ENCODE measurements at regions not wholly inside any gene's neighbourhood (a gene's known extent, or its start where the extent isn't known, plus 50 kb on each side); places are given as distances from the start of the nearest gene placed in this dataset.

DNA sequence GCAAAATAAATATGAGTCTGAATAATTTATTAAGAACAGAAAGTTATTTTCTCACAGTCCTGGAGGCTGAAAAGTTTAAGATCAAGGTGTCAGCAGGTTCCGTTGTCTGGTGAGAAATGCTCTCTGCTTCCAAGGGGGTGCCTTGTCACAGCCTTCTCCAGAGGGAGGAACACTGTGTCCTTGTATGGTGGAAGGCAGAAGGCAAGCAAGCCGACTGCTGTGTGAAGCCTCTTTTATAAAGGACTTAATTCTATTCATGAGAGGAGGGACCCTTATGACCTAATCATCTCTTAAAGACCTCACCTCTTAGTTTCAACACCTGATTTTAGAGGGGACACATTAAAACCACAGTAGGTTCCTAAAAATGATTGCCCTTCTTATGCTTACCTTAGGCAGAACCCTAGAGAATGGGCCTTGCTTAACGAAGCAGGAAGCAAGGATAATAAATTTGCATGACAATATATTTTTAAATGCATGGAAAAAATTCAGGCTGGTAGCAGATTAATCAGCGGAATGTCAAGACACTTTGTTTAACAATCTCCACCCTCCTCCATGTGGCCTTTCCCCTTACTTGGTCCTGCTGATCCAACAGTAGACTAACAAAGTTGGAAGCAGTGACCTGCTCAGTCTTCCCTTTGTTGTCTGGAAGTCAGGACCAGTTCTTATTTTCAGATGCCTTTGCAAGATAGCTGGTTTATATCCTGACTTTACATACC, 154.9 kb downstream of the DYRK2 start:
- Histone ChIP-seq H3K4me2 (ENCODE audit: low read depth, low read length) (no peak overlapping the region), H2AFZ (ENCODE audit: low read length) (no peak overlapping the region), H3K36me3 (replicated peaks in 1 of 2; ENCODE audit: control insufficient read depth in 1 of 2, insufficient read depth in 2 of 2, low read length in 2 of 2) (no peaks in the 10 kb centered on the region), H3K4me3 (replicated peaks in 1 of 3; ENCODE audit: insufficient read depth in 1 of 3, low read depth in 2 of 3, low read length in 3 of 3) (no peak overlapping the region), H3K9me3 (ENCODE audit: low read length) (no peaks in the 10 kb centered on the region), H4K20me1 (ENCODE audit: insufficient read depth, low read length) (no peaks in the 10 kb centered on the region), H3K27me3 (ENCODE audit: control insufficient read depth in 1 of 2, insufficient read depth in 2 of 2, low read length in 2 of 2) (no peaks in the 10 kb centered on the region), H3K9ac (ENCODE audit: insufficient read depth, low read depth, low read length) (no peak overlapping the region), H3K27ac (ENCODE audit: extremely low read length, insufficient read depth, low read length) (no peak overlapping the region), H3K4me1 (ENCODE audit: insufficient read depth, low read length) (no peaks in the 10 kb centered on the region), H3K79me2 (ENCODE audit: insufficient read depth, low read length) (no peaks in the 10 kb centered on the region)
- WGBS (ENCODE audit: low lambda C conversion rate): 0% methylated on average over 4 of the region's 4 CpGs
- FAIRE-seq (no peak), DNase-seq (ENCODE audit: low spot score) (no peak), ATAC-seq (no peak)
- CTCF ChIA-PET (ENCODE audit: low intra/inter-chr PET ratio, low total read pairs): no interaction called here
- POLR2A ChIA-PET: no interaction called here
- in situ Hi-C loops (cut with HindIII; ENCODE audit: extremely low pct_ligation_motif_present, low pct_unique_long_range_greater_than_20kb) (no loop called here), intact Hi-C loops (cut with micrococcal nuclease; ENCODE audit: unreplicated experiment) (no loop called here)
- no peak for TF ChIP-seq ZBTB7B (CRISPR knock-in tag; IDR thresholded peaks at IDR 0.05)
- no peak for TF ChIP-seq JARID2 (CRISPR knock-in tag; IDR thresholded peaks at IDR 0.05; ENCODE audit: insufficient replicate concordance)
- no peak for TF ChIP-seq YEATS4 (CRISPR knock-in tag; IDR thresholded peaks at IDR 0.05; ENCODE audit: borderline replicate concordance)
- no peak for TF ChIP-seq ZNF784 (CRISPR knock-in tag; IDR thresholded peaks at IDR 0.05; ENCODE audit: borderline replicate concordance)
- TF ChIP-seq ETV5 (CRISPR knock-in tag; IDR thresholded peaks at IDR 0.05; ENCODE audit: borderline replicate concordance): no peak
- no peak for TF ChIP-seq ZNF354B (CRISPR knock-in tag; IDR thresholded peaks at IDR 0.05)
- BruUV-seq (replicated peaks): no TSS peak

DNA sequence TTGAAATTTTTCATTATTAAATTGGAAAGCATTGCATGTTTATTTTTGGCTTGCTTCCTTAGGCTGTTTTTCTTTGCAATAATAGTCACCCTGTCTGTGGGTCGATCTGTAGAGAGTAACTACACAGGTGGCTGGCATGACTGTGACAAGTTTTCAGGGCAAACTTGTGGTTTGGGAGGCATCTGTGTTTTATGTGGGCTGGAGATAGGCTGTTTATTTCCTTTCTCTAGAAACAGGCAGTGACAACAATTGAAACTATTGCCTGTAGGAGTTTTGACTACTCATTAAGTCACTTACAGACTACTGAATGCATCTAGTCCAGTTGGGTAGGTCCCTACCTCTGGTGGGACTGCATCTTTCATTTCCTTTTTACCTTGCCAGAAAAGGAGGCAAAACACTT, 155.6 kb downstream of the DYRK2 start:
- Histone ChIP-seq H3K4me3 (replicated peaks in 1 of 3; ENCODE audit: insufficient read depth in 1 of 3, low read depth in 2 of 3, low read length in 3 of 3) (no peak overlapping the region), H3K79me2 (ENCODE audit: insufficient read depth, low read length) (no peaks in the 10 kb centered on the region), H3K4me2 (ENCODE audit: low read depth, low read length) (no peak overlapping the region), H4K20me1 (ENCODE audit: insufficient read depth, low read length) (no peaks in the 10 kb centered on the region), H3K9ac (ENCODE audit: insufficient read depth, low read depth, low read length) (no peak overlapping the region), H2AFZ (ENCODE audit: low read length) (no peak overlapping the region), H3K9me3 (ENCODE audit: low read length) (no peaks in the 10 kb centered on the region), H3K27me3 (ENCODE audit: control insufficient read depth in 1 of 2, insufficient read depth in 2 of 2, low read length in 2 of 2) (no peaks in the 10 kb centered on the region), H3K27ac (ENCODE audit: extremely low read length, insufficient read depth, low read length) (no peak overlapping the region), H3K36me3 (replicated peaks in 1 of 2; ENCODE audit: control insufficient read depth in 1 of 2, insufficient read depth in 2 of 2, low read length in 2 of 2) (no peaks in the 10 kb centered on the region), H3K4me1 (ENCODE audit: insufficient read depth, low read length) (no peaks in the 10 kb centered on the region)
- 9% methylated on average over 1 of the region's 1 CpG for WGBS (ENCODE audit: low lambda C conversion rate)
- no TSS peak for BruUV-seq (replicated peaks)
- FAIRE-seq (no peak), DNase-seq (ENCODE audit: low spot score) (no peak), ATAC-seq (no peak)
- in situ Hi-C loops (cut with HindIII; ENCODE audit: extremely low pct_ligation_motif_present, low pct_unique_long_range_greater_than_20kb) (no loop called here), intact Hi-C loops (cut with micrococcal nuclease; ENCODE audit: unreplicated experiment) (no loop called here)
- ChIA-PET CTCF (ENCODE audit: low intra/inter-chr PET ratio, low total read pairs) (no interaction called here), POLR2A (no interaction called here)
- TF ChIP-seq RNF2 (conservative IDR thresholded peaks at IDR 0.05; ENCODE audit: low read depth) (no peak), KMT2B (CRISPR knock-in tag; IDR thresholded peaks at IDR 0.05) (no peak), ZNF720 (CRISPR knock-in tag; IDR thresholded peaks at IDR 0.05) (no peak), DNMT3B (CRISPR knock-in tag; conservative IDR thresholded peaks at IDR 0.05) (no peak), ZFY (CRISPR knock-in tag; IDR thresholded peaks at IDR 0.05) (no peak), CENPT (CRISPR knock-in tag; IDR thresholded peaks at IDR 0.05; ENCODE audit: low read depth) (no peak), SKI (IDR thresholded peaks at IDR 0.05; ENCODE audit: partially characterized antibody) (no peak), TOE1 (CRISPR knock-in tag; IDR thresholded peaks at IDR 0.05) (no peak), PAWR (CRISPR knock-in tag; IDR thresholded peaks at IDR 0.05; ENCODE audit: borderline replicate concordance) (no peak), MIER2 (CRISPR knock-in tag; IDR thresholded peaks at IDR 0.05) (no peak)
